HCT116 (cell line): ENCODE measurements at regions not wholly inside any gene's neighbourhood (a gene's known extent, or its start where the extent isn't known, plus 50 kb on each side); places are given as distances from the start of the nearest gene placed in this dataset.

Source experiments
- ATAC-seq: fragments of 200-7000 bp; cut with Tn5 transposase; 2 replicates; pipeline ENCODE4 v1.9.1; 2020; ENCODE audit warnings: mild to moderate bottlenecking, moderate library complexity
- BruUV-seq: library from RNA; stranded (reverse); fragments of 400-500 nt; replicated peaks from 2 replicates; lab custom pipeline; 2021; lab: Mats Ljungman, UMichigan
- CTCF ChIA-PET: fragments of 300-600 bp; sonication (Branson Sonifier 250); formaldehyde crosslinking; loops from one replicate; lab custom pipeline; 2021; ENCODE audit warnings: antibody characterized with exemption; lab: Charles Lee
- POLR2A ChIA-PET: fragments of 300-600, 350-600 bp; sonication (Branson Sonifier 250); formaldehyde crosslinking; loops from one replicate; lab custom pipeline; 2021; ENCODE audit warnings: antibody characterized with exemption; lab: Charles Lee
- RAD21 ChIA-PET, 2 experiments: fragments of 300-600 bp; sonication (Branson Sonifier 250); formaldehyde crosslinking; loops; one replicate each; lab custom pipeline; 2023; ENCODE audit warnings: low total read pairs in 2 of 2; ENCODE audit not compliant: uncharacterized antibody in 2 of 2, unreplicated experiment in 2 of 2, low non-redundant PET in 1 of 2; lab: Charles Lee
- DNase-seq: peaks from one replicate; pipeline ENCODE4 v3.0.0-alpha.2; 2010; ENCODE audit warnings: low read depth, low spot score
- H2AFZ ChIP-seq: fragments of 200-600 bp; shearing (Covaris generic), sonication (generic); 2 replicates; pipeline ENCODE4 v1.6.1; 2017; ENCODE audit warnings: low read depth, mixed run types, mixed read lengths, antibody characterized with exemption, low read length; ENCODE audit not compliant: poor library complexity, severe bottlenecking
- H3K27ac ChIP-seq: 2 replicates; pipeline ENCODE4 v1.5.1; 2012; ENCODE audit warnings: low read depth, low read length
- H3K27me3 ChIP-seq: fragments of 200-600 bp; sonication (generic); 2 replicates; pipeline ENCODE4 v1.6.1; 2016; ENCODE audit warnings: mixed run types, low read length, mixed read lengths; ENCODE audit not compliant: insufficient read depth
- H3K36me3 ChIP-seq, 2 experiments: fragments of 200-500 bp in 1 of 2; fragments of 200-600 bp in 1 of 2; sonication (Bioruptor generic) in 1 of 2; sonication (generic) in 1 of 2; 2 replicates each; pipeline versions ENCODE4 v1.5.1 to v1.6.1; 2014 to 2016; ENCODE audit warnings: low read length in 2 of 2, inconsistent platforms in 1 of 2, mixed read lengths in 1 of 2, mixed run types in 1 of 2; ENCODE audit not compliant: insufficient read depth in 2 of 2, control insufficient read depth in 1 of 2
- H3K4me1 ChIP-seq, 2 experiments: fragments of 200-600 bp in 1 of 2; sonication (generic) in 1 of 2; 2 replicates each; pipeline versions ENCODE4 v1.5.1 to v1.6.1; 2012 to 2017; ENCODE audit warnings: low read length in 2 of 2, inconsistent platforms in 1 of 2, mild to moderate bottlenecking in 1 of 2, mixed read lengths in 1 of 2, mixed run types in 1 of 2, moderate library complexity in 1 of 2; ENCODE audit not compliant: insufficient read depth in 2 of 2, control insufficient read depth in 1 of 2
- H3K4me2 ChIP-seq: fragments of 200-600 bp; sonication (generic); 2 replicates; pipeline ENCODE4 v1.6.1; 2017; ENCODE audit warnings: mixed run types, low read length, mixed read lengths
- H3K4me3 ChIP-seq, 2 experiments: fragments of 200-600 bp in 1 of 2; sonication (generic) in 1 of 2; replicated peaks in 1 of 2; 2 replicates each; pipeline ENCODE4 v1.5.1; 2011 to 2016; ENCODE audit warnings: low read length in 2 of 2, control low read depth in 1 of 2, low read depth in 1 of 2, mild to moderate bottlenecking in 1 of 2, mixed read lengths in 1 of 2, mixed run types in 1 of 2
- H3K79me2 ChIP-seq: fragments of 200-600 bp; sonication (generic); 2 replicates; pipeline ENCODE4 v1.6.1; 2017; ENCODE audit warnings: mild to moderate bottlenecking, mixed run types, low read length, moderate library complexity, mixed read lengths; ENCODE audit not compliant: insufficient read depth
- H3K9ac ChIP-seq: fragments of 200-600 bp; sonication (generic); 2 replicates; pipeline ENCODE4 v1.6.1; 2016; ENCODE audit warnings: low read length, mixed read lengths
- H3K9me2 ChIP-seq: fragments of 200-600 bp; sonication (generic), shearing (Covaris generic); 2 replicates; pipeline ENCODE4 v1.6.1; 2017; ENCODE audit warnings: mixed run types, mild to moderate bottlenecking, moderate library complexity; ENCODE audit not compliant: insufficient read depth
- H3K9me3 ChIP-seq, 2 experiments: fragments of 200-500 bp in 1 of 2; fragments of 200-600 bp in 1 of 2; sonication (Bioruptor generic) in 1 of 2; sonication (generic) in 1 of 2; 2 replicates each; pipeline ENCODE4 v1.6.1; 2014 to 2017; ENCODE audit warnings: low read length in 2 of 2, mixed read lengths in 2 of 2, inconsistent platforms in 1 of 2, low read depth in 1 of 2, mild to moderate bottlenecking in 1 of 2, mixed run types in 1 of 2, moderate library complexity in 1 of 2; ENCODE audit not compliant: control insufficient read depth in 1 of 2, insufficient read depth in 1 of 2
- H4K20me1 ChIP-seq: fragments of 200-600 bp; sonication (generic), shearing (Covaris generic); 2 replicates; pipeline ENCODE4 v1.6.1; 2017; ENCODE audit warnings: mixed run types, mild to moderate bottlenecking, moderate library complexity; ENCODE audit not compliant: insufficient read depth
- CEBPB ChIP-seq: IDR thresholded peaks from 2 replicates; pipeline ENCODE4 v1.6.1; 2012; ENCODE audit warnings: low read depth
- ELF1 ChIP-seq: IDR thresholded peaks from 2 replicates; pipeline ENCODE4 v1.6.1; 2012; ENCODE audit warnings: low read depth, borderline replicate concordance
- FOSL1 ChIP-seq: IDR thresholded peaks from 2 replicates; pipeline ENCODE4 v1.6.1; 2012; ENCODE audit warnings: low read depth
- JUND ChIP-seq: IDR thresholded peaks from 2 replicates; pipeline ENCODE4 v1.6.1; 2012
- POLR2A ChIP-seq: IDR thresholded peaks from 2 replicates; pipeline ENCODE4 v1.7.0; 2011; ENCODE audit warnings: borderline replicate concordance; ENCODE audit not compliant: insufficient read depth, insufficient read length; ENCODE audit errors: extremely low read depth
- POLR2AphosphoS5 ChIP-seq: IDR thresholded peaks from 2 replicates; pipeline ENCODE4 v1.6.1; 2011; ENCODE audit warnings: mild to moderate bottlenecking, low read depth, low read length, moderate library complexity
- SRF ChIP-seq: IDR thresholded peaks from 2 replicates; pipeline ENCODE4 v1.6.1; 2012; ENCODE audit warnings: low read depth
- TCF7L2 ChIP-seq: IDR thresholded peaks from 2 replicates; pipeline ENCODE4 v1.7.0; 2011; ENCODE audit warnings: borderline replicate concordance, inconsistent platforms; ENCODE audit not compliant: insufficient read depth, insufficient read length; ENCODE audit errors: extremely low read depth
- YY1 ChIP-seq: IDR thresholded peaks from 2 replicates; pipeline ENCODE4 v1.6.1; 2011; ENCODE audit warnings: low read length, low read depth, moderate library complexity, mild to moderate bottlenecking; ENCODE audit not compliant: insufficient replicate concordance; ENCODE audit errors: extremely low read depth
- ZNF274 ChIP-seq: fragments of 200-500 bp; sonication (Bioruptor generic); IDR thresholded peaks from 2 replicates; pipeline ENCODE4 v1.6.1; 2014; ENCODE audit warnings: mild to moderate bottlenecking, low read depth, low read length, inconsistent platforms
- intact Hi-C: fragments of 100-400 bp; cut with micrococcal nuclease; formaldehyde crosslinking; loops from 2 replicates; pipeline ENCODE4 v1.10.0; 2022
- TF ChIP-seq, protein P1 (sequence below), 3 experiments: fragments of 200-600 bp in 1 of 3; sonication (generic) in 1 of 3; IDR thresholded peaks in 2 of 3; conservative IDR thresholded peaks in 1 of 3; 2 replicates each; pipeline ENCODE4 v1.5.1; 2012 to 2017; ENCODE audit warnings: low read depth in 2 of 3, low read length in 2 of 3, antibody characterized with exemption in 1 of 3, borderline replicate concordance in 1 of 3, control low read depth in 1 of 3, mild to moderate bottlenecking in 1 of 3, mixed read lengths in 1 of 3, mixed run types in 1 of 3, moderate library complexity in 1 of 3; ENCODE audit not compliant: insufficient read depth in 1 of 3

DNA sequence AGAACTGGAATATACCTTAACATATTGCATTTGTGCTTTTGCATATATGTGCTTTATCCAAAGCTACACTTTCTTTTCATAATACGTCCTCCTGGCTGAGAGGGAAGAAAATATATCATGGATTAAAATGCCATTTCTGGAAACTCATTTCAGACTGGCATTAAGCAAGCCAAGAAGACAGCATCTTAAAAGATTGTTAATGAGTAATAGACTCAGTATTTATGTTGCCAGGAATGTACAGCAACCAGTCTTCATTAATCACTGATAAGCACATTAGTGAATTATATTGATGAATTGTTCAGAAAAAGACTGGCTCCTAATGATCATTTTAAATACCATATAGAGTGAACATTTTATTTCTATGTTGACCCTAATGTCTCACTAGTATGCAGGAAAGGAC, 134.9 kb upstream of the IFNG-AS1 start (continued):
- TF ChIP-seq ZNF274 (no peak), SRF (no peak)

DNA sequence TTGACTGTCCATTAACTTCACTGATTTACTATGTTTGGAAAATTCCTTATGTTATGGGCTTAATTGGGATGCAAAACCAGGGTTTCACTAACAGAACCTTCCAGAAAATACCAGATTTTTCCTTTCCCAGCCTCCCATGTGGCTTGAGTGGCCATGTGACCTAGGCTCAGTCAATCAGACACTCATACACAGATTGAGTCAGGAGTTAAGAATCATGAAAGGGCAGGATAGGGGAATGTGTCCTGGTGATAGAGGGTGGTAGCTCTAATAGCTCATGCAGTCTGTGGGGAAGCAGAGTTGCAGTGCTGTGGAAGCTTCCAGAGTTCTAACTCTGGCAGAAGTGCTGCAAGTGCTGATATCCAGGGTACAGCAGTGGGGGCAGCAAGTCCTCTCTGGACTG, 134.1 kb upstream of the IFNG-AS1 start:
- Histone ChIP-seq H3K27me3 (no peaks in the 10 kb centered on the region), H3K4me3 (no peak overlapping the region), H3K79me2 (no peaks in the 10 kb centered on the region), H3K36me3 (no peaks in the 10 kb centered on the region), H2AFZ (no peak overlapping the region), H4K20me1 (no peaks in the 10 kb centered on the region), H3K27ac (no peak overlapping the region), H3K9me3 (no peaks in the 10 kb centered on the region), H3K9me2 (no peaks in the 10 kb centered on the region), H3K9ac (no peak overlapping the region), H3K4me2 (no peak overlapping the region), H3K4me1 (no peaks in the 10 kb centered on the region)
- CTCF ChIA-PET = no interaction called here
- intact Hi-C loops = no loop called here
- DNase-seq (no peak), ATAC-seq (no peak)
- RAD21 ChIA-PET = no interaction called here
- POLR2A ChIA-PET = no interaction called here
- TF ChIP-seq YY1 = no peak
- TF ChIP-seq, protein P1, sequence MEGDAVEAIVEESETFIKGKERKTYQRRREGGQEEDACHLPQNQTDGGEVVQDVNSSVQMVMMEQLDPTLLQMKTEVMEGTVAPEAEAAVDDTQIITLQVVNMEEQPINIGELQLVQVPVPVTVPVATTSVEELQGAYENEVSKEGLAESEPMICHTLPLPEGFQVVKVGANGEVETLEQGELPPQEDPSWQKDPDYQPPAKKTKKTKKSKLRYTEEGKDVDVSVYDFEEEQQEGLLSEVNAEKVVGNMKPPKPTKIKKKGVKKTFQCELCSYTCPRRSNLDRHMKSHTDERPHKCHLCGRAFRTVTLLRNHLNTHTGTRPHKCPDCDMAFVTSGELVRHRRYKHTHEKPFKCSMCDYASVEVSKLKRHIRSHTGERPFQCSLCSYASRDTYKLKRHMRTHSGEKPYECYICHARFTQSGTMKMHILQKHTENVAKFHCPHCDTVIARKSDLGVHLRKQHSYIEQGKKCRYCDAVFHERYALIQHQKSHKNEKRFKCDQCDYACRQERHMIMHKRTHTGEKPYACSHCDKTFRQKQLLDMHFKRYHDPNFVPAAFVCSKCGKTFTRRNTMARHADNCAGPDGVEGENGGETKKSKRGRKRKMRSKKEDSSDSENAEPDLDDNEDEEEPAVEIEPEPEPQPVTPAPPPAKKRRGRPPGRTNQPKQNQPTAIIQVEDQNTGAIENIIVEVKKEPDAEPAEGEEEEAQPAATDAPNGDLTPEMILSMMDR (IDR thresholded peaks at IDR 0.05 in 2 of 3, conservative IDR thresholded peaks at IDR 0.05 in 1 of 3; ENCODE audit: borderline replicate concordance in 1 of 3, insufficient read depth in 1 of 3, low read depth in 2 of 3, low read length in 2 of 3) = no peak
- no TSS peak for BruUV-seq

DNA sequence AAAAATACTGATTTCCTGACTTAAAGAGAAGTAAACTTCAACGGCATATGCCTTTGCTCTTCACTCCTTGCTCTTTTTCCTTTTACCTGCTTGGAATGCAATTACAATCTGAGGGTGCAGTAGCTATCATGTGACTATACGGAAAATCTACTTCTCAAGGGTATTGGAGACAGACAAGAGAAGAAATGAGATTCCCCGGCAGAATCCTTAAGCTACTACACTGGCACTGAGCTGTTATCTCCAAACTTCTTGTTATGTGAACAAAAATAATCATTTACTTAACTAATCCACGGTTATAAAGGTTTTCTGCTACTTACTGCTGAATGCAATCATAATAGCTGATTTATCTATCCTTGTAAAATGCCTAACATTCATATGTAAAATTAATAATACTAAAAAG, 118.0 kb upstream of the IFNG-AS1 start:
- Histone ChIP-seq H3K9ac (no peak overlapping the region), H3K4me1 (no peaks in the 10 kb centered on the region), H3K9me2 (no peaks in the 10 kb centered on the region), H4K20me1 (no peaks in the 10 kb centered on the region), H3K27ac (no peak overlapping the region), H3K4me3 (no peak overlapping the region), H3K36me3 (no peaks in the 10 kb centered on the region), H3K79me2 (no peaks in the 10 kb centered on the region), H3K9me3 (no peaks in the 10 kb centered on the region), H3K27me3 (no peaks in the 10 kb centered on the region), H2AFZ (no peak overlapping the region), H3K4me2 (no peak overlapping the region)
- ChIA-PET CTCF (no interaction called here), RAD21 (no interaction called here), POLR2A (no interaction called here)
- ATAC-seq = no peak
- intact Hi-C loops = no loop called here
- no TSS peak for BruUV-seq
- TF ChIP-seq POLR2A = no peak
- no peak for TF ChIP-seq TCF7L2
- TF ChIP-seq ELF1 = no peak
- no peak for TF ChIP-seq POLR2AphosphoS5
- TF ChIP-seq JUND = no peak
- TF ChIP-seq CEBPB = no peak
- no peak for TF ChIP-seq FOSL1
- no peak for DNase-seq
